ENCODE measurements at regions not wholly inside any gene's neighbourhood (a gene's known extent, or its start where the extent isn't known, plus 50 kb on each side); places are given as distances from the start of the nearest gene placed in this dataset.
A peak's percentile ranks its signal among the peaks of the same experiment; 100 is the strongest.

GRCh38 chr9:134490446-134490845 is 151.2 kb upstream of the COL5A1 start:
- Histone ChIP-seq H3K4me3 (replicated peaks in 1 of 4; ENCODE audit: control extremely low read depth in 1 of 4, insufficient read depth in 1 of 4, low read depth in 3 of 4, low read length in 4 of 4) (no peak overlapping the region), H3K9ac (ENCODE audit: insufficient read depth, low read length) (no peak overlapping the region), H3K27ac (ENCODE audit: insufficient read depth, low read length) (no peak overlapping the region), H3K79me2 (ENCODE audit: control insufficient read depth, insufficient read depth, low read length) (no peaks in the 10 kb centered on the region), H2AFZ (ENCODE audit: low read length) (no peak overlapping the region), H3K4me1 (ENCODE audit: control insufficient read depth, extremely low read depth, insufficient read depth, low read length) (peaks cover 3% of the 10 kb centered on the region), H3K4me2 (ENCODE audit: extremely low read depth, insufficient read depth, low read length) (no peak overlapping the region), H4K20me1 (ENCODE audit: control insufficient read depth, extremely low read depth, insufficient read depth, low read length) (no peaks in the 10 kb centered on the region), H3K9me3 (ENCODE audit: control insufficient read depth, insufficient read depth, low read depth, low read length) (no peaks in the 10 kb centered on the region), H3K27me3 (ENCODE audit: control insufficient read depth, insufficient read depth, low read length) (no peaks in the 10 kb centered on the region), H3K36me3 (ENCODE audit: control insufficient read depth, insufficient read depth, low read length) (no peaks in the 10 kb centered on the region)
- TF ChIP-seq CTCF (conservative IDR thresholded peaks at IDR 0.05 in 1 of 2, IDR thresholded peaks at IDR 0.05 in 1 of 2; ENCODE audit: low read depth in 1 of 2, low read length in 2 of 2) = no peak
- no peak for DNase-seq (ENCODE audit: low read depth in 2 of 2)

GRCh38 chr9:134491196-134491835 is 150.3 kb upstream of the COL5A1 start:
- Histone ChIP-seq H3K4me1 (ENCODE audit: control insufficient read depth, extremely low read depth, insufficient read depth, low read length) (peaks cover 6% of the 10 kb centered on the region), H3K9ac (ENCODE audit: insufficient read depth, low read length) (no peak overlapping the region), H3K79me2 (ENCODE audit: control insufficient read depth, insufficient read depth, low read length) (no peaks in the 10 kb centered on the region), H3K36me3 (ENCODE audit: control insufficient read depth, insufficient read depth, low read length) (no peaks in the 10 kb centered on the region), H3K27ac (ENCODE audit: insufficient read depth, low read length) (no peak overlapping the region), H2AFZ (ENCODE audit: low read length) (no peak overlapping the region), H3K4me2 (ENCODE audit: extremely low read depth, insufficient read depth, low read length) (no peak overlapping the region), H3K9me3 (ENCODE audit: control insufficient read depth, insufficient read depth, low read depth, low read length) (no peaks in the 10 kb centered on the region), H3K27me3 (ENCODE audit: control insufficient read depth, insufficient read depth, low read length) (no peaks in the 10 kb centered on the region), H4K20me1 (ENCODE audit: control insufficient read depth, extremely low read depth, insufficient read depth, low read length) (no peaks in the 10 kb centered on the region), H3K4me3 (replicated peaks in 1 of 4; ENCODE audit: control extremely low read depth in 1 of 4, insufficient read depth in 1 of 4, low read depth in 3 of 4, low read length in 4 of 4) (no peak overlapping the region)
- no peak for DNase-seq (ENCODE audit: low read depth in 2 of 2)
- TF ChIP-seq EZH2 (IDR thresholded peaks at IDR 0.05; ENCODE audit: low read length, missing control alignments) = no peak

- DNase-seq (ENCODE audit: low read depth in 2 of 2) = no peak
- Histone ChIP-seq H3K9me3 (ENCODE audit: control insufficient read depth, insufficient read depth, low read depth, low read length) (no peaks in the 10 kb centered on the region), H3K4me3 (replicated peaks in 1 of 4; ENCODE audit: control extremely low read depth in 1 of 4, insufficient read depth in 1 of 4, low read depth in 3 of 4, low read length in 4 of 4) (no peak overlapping the region), H3K27me3 (ENCODE audit: control insufficient read depth, insufficient read depth, low read length) (no peaks in the 10 kb centered on the region), H3K9ac (ENCODE audit: insufficient read depth, low read length) (no peak overlapping the region), H3K79me2 (ENCODE audit: control insufficient read depth, insufficient read depth, low read length) (no peaks in the 10 kb centered on the region), H3K27ac (ENCODE audit: insufficient read depth, low read length) (peak overlapping the region; percentile 45), H4K20me1 (ENCODE audit: control insufficient read depth, extremely low read depth, insufficient read depth, low read length) (no peaks in the 10 kb centered on the region), H3K36me3 (ENCODE audit: control insufficient read depth, insufficient read depth, low read length) (no peaks in the 10 kb centered on the region), H2AFZ (ENCODE audit: low read length) (no peak overlapping the region), H3K4me1 (ENCODE audit: control insufficient read depth, extremely low read depth, insufficient read depth, low read length) (peaks cover 11% of the 10 kb centered on the region), H3K4me2 (ENCODE audit: extremely low read depth, insufficient read depth, low read length) (no peak overlapping the region)
- TF ChIP-seq EZH2 (IDR thresholded peaks at IDR 0.05; ENCODE audit: low read length, missing control alignments) (no peak), CTCF (conservative IDR thresholded peaks at IDR 0.05 in 1 of 2, IDR thresholded peaks at IDR 0.05 in 1 of 2; ENCODE audit: low read depth in 1 of 2, low read length in 2 of 2) (no peak)
Observed at GRCh38 chr9:134491856-134492255, 149.7 kb upstream of the COL5A1 start.
